Fibroblast of lung (primary cell): ENCODE measurements at regions not wholly inside any gene's neighbourhood (a gene's known extent, or its start where the extent isn't known, plus 50 kb on each side); places are given as distances from the start of the nearest gene placed in this dataset.

Experiments
- CTCF ChIP-seq, 2 donors: IDR thresholded peaks in 1 of 2; conservative IDR thresholded peaks in 1 of 2; 1 replicate in 1 of 2; 2 replicates in 1 of 2; pipeline ENCODE4 v1.5.1; 2011 to 2012; ENCODE audit warnings: low read length in 2 of 2, control low read depth in 1 of 2, inconsistent platforms in 1 of 2, low read depth in 1 of 2, mild to moderate bottlenecking in 1 of 2
- EZH2 ChIP-seq: IDR thresholded peaks from 2 replicates; pipeline ENCODE4 v1.5.1; 2012; ENCODE audit warnings: low read length, control low read depth, mild to moderate bottlenecking; ENCODE audit errors: missing control alignments

- TF ChIP-seq CTCF (conservative IDR thresholded peaks at IDR 0.05 in 1 of 2, IDR thresholded peaks at IDR 0.05 in 1 of 2; ENCODE audit: low read depth in 1 of 2, low read length in 2 of 2) (no peak), EZH2 (no peak)
These were observed 114.1 kb downstream of the TNFSF13B start for GRCh38 chr13:108383667-108384066.
